ENCODE measurements at regions not wholly inside any gene's neighbourhood (a gene's known extent, or its start where the extent isn't known, plus 50 kb on each side); places are given as distances from the start of the nearest gene placed in this dataset.

DNA sequence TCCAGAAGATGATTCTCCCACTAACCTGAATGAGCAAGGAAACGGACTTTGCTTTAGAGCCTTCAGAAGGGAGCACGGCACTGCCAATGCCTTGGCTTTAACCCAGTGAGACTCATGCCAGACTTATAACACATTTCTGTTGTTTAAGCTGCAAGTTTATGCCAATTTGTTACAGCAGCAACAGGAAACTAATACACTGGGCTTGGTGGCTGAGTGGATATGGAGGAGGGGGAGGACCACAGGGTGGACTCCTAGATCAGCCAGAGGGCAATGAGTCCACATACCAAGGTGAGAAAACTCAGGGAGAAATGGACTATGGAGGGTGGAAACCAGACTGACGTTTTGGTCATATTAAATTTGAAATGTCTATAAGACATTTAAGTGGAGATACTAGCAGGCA is 156.2 kb upstream of the KCNJ6 start:
- no peak overlapping the region for H2AK5ac ChIP-seq (ENCODE audit: low read depth, low read length)
- no peak overlapping the region for H3K18ac ChIP-seq (ENCODE audit: low read depth, low read length)
- H3K36me3 ChIP-seq (ENCODE audit: control insufficient read depth, insufficient read depth, low read length), result no peaks in the 10 kb centered on the region
- no peak overlapping the region for H3K14ac ChIP-seq (replicated peaks; ENCODE audit: low read depth, low read length)
- H3K4me1 ChIP-seq (ENCODE audit: control insufficient read depth, insufficient read depth, low read length), result no peaks in the 10 kb centered on the region
- intact Hi-C loops (cut with micrococcal nuclease) (no loop called here), in situ Hi-C loops (cut with MboI; ENCODE audit: low sequenced_read_pairs) (no loop called here), dilution Hi-C loops (cut with HindIII; ENCODE audit: low sequenced_read_pairs, unreplicated experiment) (no loop called here)
- H3K9me3 ChIP-seq (ENCODE audit: control insufficient read depth, insufficient read depth, low read length), result no peaks in the 10 kb centered on the region
- WGBS, 2 experiments (ENCODE audit: extremely low coverage in 2 of 2, insufficient read length in 1 of 2), result 56% methylated on average over 2 of the region's 3 CpGs; no CpG with 5 or more reads in 1 of the 2 experiments
- H3K4me2 ChIP-seq (ENCODE audit: low read depth, low read length), result no peak overlapping the region
- no peak overlapping the region for H2AK9ac ChIP-seq (replicated peaks; ENCODE audit: low read depth, low read length, poor library complexity)
- no peaks in the 10 kb centered on the region for H3K79me1 ChIP-seq (ENCODE audit: low read depth in 1 of 2, low read length in 2 of 2)
- BruUV-seq (replicated peaks), result no TSS peak
- H3K4ac ChIP-seq (ENCODE audit: low read depth, low read length), result no peak overlapping the region
- ATAC-seq (ENCODE audit: low read depth), result no peak
- no peak overlapping the region for H4K5ac ChIP-seq (ENCODE audit: low read depth, low read length)
- H2BK15ac ChIP-seq (ENCODE audit: low read depth, low read length), result no peak overlapping the region
- H3K27me3 ChIP-seq (ENCODE audit: control insufficient read depth, insufficient read depth, low read length), result peaks cover 6% of the 10 kb centered on the region
- H3K27ac ChIP-seq (ENCODE audit: insufficient read depth, low read length), result no peak overlapping the region
- H2AFZ ChIP-seq (replicated peaks; ENCODE audit: low read length, poor library complexity), result no peak overlapping the region
- H3K23ac ChIP-seq (ENCODE audit: low read depth, low read length), result no peak overlapping the region
- no peak overlapping the region for H3K9ac ChIP-seq (ENCODE audit: low read depth, low read length)
- TF ChIP-seq MAZ (IDR thresholded peaks at IDR 0.05; ENCODE audit: borderline replicate concordance, low read depth, low read length), result no peak
- TF ChIP-seq SMC3 (IDR thresholded peaks at IDR 0.05; ENCODE audit: low read depth, low read length), result no peak
- TF ChIP-seq MAFK (IDR thresholded peaks at IDR 0.05; ENCODE audit: low read depth, low read length), result no peak
- TF ChIP-seq BHLHE40 (IDR thresholded peaks at IDR 0.05; ENCODE audit: low read depth, low read length), result no peak
- no peak for TF ChIP-seq POLR2A (IDR thresholded peaks at IDR 0.05; ENCODE audit: low read depth, low read length)
- TF ChIP-seq CHD1 (IDR thresholded peaks at IDR 0.05; ENCODE audit: low read depth, low read length), result no peak
- TF ChIP-seq FOS (IDR thresholded peaks at IDR 0.05; ENCODE audit: low read depth, low read length), result no peak
- TF ChIP-seq RAD21 (IDR thresholded peaks at IDR 0.05; ENCODE audit: low read length), result no peak
- TF ChIP-seq, protein P1, sequence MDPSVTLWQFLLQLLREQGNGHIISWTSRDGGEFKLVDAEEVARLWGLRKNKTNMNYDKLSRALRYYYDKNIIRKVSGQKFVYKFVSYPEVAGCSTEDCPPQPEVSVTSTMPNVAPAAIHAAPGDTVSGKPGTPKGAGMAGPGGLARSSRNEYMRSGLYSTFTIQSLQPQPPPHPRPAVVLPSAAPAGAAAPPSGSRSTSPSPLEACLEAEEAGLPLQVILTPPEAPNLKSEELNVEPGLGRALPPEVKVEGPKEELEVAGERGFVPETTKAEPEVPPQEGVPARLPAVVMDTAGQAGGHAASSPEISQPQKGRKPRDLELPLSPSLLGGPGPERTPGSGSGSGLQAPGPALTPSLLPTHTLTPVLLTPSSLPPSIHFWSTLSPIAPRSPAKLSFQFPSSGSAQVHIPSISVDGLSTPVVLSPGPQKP (IDR thresholded peaks at IDR 0.05; ENCODE audit: borderline replicate concordance, low read depth, low read length), result no peak
- TF ChIP-seq MXI1 (IDR thresholded peaks at IDR 0.05; ENCODE audit: borderline replicate concordance, low read depth, low read length), result no peak
- TF ChIP-seq RCOR1 (IDR thresholded peaks at IDR 0.05; ENCODE audit: insufficient replicate concordance, low read length), result no peak
- TF ChIP-seq, protein P2, sequence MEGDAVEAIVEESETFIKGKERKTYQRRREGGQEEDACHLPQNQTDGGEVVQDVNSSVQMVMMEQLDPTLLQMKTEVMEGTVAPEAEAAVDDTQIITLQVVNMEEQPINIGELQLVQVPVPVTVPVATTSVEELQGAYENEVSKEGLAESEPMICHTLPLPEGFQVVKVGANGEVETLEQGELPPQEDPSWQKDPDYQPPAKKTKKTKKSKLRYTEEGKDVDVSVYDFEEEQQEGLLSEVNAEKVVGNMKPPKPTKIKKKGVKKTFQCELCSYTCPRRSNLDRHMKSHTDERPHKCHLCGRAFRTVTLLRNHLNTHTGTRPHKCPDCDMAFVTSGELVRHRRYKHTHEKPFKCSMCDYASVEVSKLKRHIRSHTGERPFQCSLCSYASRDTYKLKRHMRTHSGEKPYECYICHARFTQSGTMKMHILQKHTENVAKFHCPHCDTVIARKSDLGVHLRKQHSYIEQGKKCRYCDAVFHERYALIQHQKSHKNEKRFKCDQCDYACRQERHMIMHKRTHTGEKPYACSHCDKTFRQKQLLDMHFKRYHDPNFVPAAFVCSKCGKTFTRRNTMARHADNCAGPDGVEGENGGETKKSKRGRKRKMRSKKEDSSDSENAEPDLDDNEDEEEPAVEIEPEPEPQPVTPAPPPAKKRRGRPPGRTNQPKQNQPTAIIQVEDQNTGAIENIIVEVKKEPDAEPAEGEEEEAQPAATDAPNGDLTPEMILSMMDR (conservative IDR thresholded peaks at IDR 0.05; ENCODE audit: low read depth, low read length), result no peak
- no peak for TF ChIP-seq RFX5 (IDR thresholded peaks at IDR 0.05; ENCODE audit: low read depth, low read length)
- TF ChIP-seq NFE2L2 (IDR thresholded peaks at IDR 0.05; ENCODE audit: low read depth, low read length), result no peak
- TF ChIP-seq CEBPB (IDR thresholded peaks at IDR 0.05; ENCODE audit: low read depth, low read length), result no peak
- TF ChIP-seq, protein P3, sequence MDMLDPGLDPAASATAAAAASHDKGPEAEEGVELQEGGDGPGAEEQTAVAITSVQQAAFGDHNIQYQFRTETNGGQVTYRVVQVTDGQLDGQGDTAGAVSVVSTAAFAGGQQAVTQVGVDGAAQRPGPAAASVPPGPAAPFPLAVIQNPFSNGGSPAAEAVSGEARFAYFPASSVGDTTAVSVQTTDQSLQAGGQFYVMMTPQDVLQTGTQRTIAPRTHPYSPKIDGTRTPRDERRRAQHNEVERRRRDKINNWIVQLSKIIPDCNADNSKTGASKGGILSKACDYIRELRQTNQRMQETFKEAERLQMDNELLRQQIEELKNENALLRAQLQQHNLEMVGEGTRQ (IDR thresholded peaks at IDR 0.05; ENCODE audit: low read depth, low read length), result no peak
- no peak for DNase-seq
- H2BK120ac ChIP-seq (ENCODE audit: low read depth, low read length), result no peak overlapping the region
- no peak overlapping the region for H2BK5ac ChIP-seq (ENCODE audit: low read depth, low read length, poor library complexity, severe bottlenecking)
- no peak overlapping the region for H2BK20ac ChIP-seq (ENCODE audit: low read depth, low read length)
- ChIA-PET CTCF (no interaction called here), POLR2A (ENCODE audit: unreplicated experiment) (no interaction called here)
- H4K8ac ChIP-seq (ENCODE audit: low read depth in 2 of 2, low read length in 2 of 2), result no peak overlapping the region
- no peaks in the 10 kb centered on the region for H4K20me1 ChIP-seq (ENCODE audit: insufficient read depth, low read length)
- no peak overlapping the region for H4K91ac ChIP-seq (ENCODE audit: insufficient read depth, low read depth, low read length)
- H3K56ac ChIP-seq (ENCODE audit: extremely low read depth, insufficient read depth, low read length), result no peak overlapping the region
- H3K4me3 ChIP-seq (ENCODE audit: insufficient read depth, low read depth, low read length), result no peak overlapping the region
- H3K9me1 ChIP-seq (ENCODE audit: insufficient read depth, low read length), result no peaks in the 10 kb centered on the region

All from IMR-90 (cell line).